ENCODE measurements at regions not wholly inside any gene's neighbourhood (a gene's known extent, or its start where the extent isn't known, plus 50 kb on each side); places are given as distances from the start of the nearest gene placed in this dataset.

DNA sequence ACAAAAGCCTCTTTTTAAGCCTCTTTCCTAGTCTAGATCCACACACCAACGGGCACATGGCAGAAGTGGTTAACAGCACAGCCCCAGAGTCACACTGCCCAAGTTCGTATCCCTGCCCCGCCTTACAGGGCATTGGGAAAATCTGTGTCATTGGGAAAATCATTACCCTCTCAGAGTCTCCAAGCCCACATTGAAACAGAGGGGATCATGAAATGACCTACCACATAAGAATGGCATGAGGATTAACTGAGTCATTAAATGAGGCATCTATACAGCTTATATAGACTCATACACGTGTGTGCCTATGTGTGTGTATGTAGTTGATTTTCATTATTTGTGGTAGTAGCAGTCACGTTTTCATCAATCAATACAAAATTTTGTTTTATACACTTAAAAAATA lies 469.0 kb upstream of the POU3F3 start (continued):
- TF ChIP-seq EZH2 (IDR thresholded peaks at IDR 0.05; ENCODE audit: low read depth, unreplicated experiment) = no peak
- TF ChIP-seq STAT1 (IDR thresholded peaks at IDR 0.05; ENCODE audit: unreplicated experiment) = no peak
- TF ChIP-seq ZNF114 (CRISPR knock-in tag; IDR thresholded peaks at IDR 0.05) = no peak
- TF ChIP-seq, protein P1, sequence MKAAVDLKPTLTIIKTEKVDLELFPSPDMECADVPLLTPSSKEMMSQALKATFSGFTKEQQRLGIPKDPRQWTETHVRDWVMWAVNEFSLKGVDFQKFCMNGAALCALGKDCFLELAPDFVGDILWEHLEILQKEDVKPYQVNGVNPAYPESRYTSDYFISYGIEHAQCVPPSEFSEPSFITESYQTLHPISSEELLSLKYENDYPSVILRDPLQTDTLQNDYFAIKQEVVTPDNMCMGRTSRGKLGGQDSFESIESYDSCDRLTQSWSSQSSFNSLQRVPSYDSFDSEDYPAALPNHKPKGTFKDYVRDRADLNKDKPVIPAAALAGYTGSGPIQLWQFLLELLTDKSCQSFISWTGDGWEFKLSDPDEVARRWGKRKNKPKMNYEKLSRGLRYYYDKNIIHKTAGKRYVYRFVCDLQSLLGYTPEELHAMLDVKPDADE (IDR thresholded peaks at IDR 0.05) = no peak
- TF ChIP-seq, protein P2, sequence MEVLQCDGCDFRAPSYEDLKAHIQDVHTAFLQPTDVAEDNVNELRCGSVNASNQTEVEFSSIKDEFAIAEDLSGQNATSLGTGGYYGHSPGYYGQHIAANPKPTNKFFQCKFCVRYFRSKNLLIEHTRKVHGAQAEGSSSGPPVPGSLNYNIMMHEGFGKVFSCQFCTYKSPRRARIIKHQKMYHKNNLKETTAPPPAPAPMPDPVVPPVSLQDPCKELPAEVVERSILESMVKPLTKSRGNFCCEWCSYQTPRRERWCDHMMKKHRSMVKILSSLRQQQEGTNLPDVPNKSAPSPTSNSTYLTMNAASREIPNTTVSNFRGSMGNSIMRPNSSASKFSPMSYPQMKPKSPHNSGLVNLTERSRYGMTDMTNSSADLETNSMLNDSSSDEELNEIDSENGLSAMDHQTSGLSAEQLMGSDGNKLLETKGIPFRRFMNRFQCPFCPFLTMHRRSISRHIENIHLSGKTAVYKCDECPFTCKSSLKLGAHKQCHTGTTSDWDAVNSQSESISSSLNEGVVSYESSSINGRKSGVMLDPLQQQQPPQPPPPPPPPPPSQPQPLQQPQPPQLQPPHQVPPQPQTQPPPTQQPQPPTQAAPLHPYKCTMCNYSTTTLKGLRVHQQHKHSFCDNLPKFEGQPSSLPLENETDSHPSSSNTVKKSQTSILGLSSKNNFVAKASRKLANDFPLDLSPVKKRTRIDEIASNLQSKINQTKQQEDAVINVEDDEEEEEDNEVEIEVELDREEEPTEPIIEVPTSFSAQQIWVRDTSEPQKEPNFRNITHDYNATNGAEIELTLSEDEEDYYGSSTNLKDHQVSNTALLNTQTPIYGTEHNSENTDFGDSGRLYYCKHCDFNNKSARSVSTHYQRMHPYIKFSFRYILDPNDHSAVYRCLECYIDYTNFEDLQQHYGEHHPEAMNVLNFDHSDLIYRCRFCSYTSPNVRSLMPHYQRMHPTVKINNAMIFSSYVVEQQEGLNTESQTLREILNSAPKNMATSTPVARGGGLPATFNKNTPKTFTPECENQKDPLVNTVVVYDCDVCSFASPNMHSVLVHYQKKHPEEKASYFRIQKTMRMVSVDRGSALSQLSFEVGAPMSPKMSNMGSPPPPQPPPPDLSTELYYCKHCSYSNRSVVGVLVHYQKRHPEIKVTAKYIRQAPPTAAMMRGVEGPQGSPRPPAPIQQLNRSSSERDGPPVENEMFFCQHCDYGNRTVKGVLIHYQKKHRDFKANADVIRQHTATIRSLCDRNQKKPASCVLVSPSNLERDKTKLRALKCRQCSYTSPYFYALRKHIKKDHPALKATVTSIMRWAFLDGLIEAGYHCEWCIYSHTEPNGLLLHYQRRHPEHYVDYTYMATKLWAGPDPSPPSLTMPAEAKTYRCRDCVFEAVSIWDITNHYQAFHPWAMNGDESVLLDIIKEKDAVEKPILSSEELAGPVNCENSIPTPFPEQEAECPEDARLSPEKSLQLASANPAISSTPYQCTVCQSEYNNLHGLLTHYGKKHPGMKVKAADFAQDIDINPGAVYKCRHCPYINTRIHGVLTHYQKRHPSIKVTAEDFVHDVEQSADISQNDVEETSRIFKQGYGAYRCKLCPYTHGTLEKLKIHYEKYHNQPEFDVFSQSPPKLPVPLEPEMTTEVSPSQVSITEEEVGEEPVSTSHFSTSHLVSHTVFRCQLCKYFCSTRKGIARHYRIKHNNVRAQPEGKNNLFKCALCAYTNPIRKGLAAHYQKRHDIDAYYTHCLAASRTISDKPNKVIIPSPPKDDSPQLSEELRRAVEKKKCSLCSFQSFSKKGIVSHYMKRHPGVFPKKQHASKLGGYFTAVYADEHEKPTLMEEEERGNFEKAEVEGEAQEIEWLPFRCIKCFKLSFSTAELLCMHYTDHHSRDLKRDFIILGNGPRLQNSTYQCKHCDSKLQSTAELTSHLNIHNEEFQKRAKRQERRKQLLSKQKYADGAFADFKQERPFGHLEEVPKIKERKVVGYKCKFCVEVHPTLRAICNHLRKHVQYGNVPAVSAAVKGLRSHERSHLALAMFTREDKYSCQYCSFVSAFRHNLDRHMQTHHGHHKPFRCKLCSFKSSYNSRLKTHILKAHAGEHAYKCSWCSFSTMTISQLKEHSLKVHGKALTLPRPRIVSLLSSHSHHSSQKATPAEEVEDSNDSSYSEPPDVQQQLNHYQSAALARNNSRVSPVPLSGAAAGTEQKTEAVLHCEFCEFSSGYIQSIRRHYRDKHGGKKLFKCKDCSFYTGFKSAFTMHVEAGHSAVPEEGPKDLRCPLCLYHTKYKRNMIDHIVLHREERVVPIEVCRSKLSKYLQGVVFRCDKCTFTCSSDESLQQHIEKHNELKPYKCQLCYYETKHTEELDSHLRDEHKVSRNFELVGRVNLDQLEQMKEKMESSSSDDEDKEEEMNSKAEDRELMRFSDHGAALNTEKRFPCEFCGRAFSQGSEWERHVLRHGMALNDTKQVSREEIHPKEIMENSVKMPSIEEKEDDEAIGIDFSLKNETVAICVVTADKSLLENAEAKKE (CRISPR knock-in tag; IDR thresholded peaks at IDR 0.05) = no peak
- TF ChIP-seq ZNF331 (CRISPR knock-in tag; IDR thresholded peaks at IDR 0.05; ENCODE audit: low read depth) = no peak

GRCh38 chr2:104385743-104386142 lies 468.2 kb upstream of the POU3F3 start:
- H3K9me2 ChIP-seq (ENCODE audit: insufficient read depth) = no peaks in the 10 kb centered on the region
- ATAC-seq (no peak), DNase-seq (ENCODE audit: low spot score) (no peak)
- peaks cover 3% of the 10 kb centered on the region; the same call in 2 of the 3 replicates for H3K9me3 Mint-ChIP-seq
- no peaks in the 10 kb centered on the region for H3K27me3 Mint-ChIP-seq (ENCODE audit: insufficient read depth, low read depth, poor library complexity)
- H4K20me1 ChIP-seq (replicated peaks; ENCODE audit: insufficient read depth) = no peaks in the 10 kb centered on the region
- no peak overlapping the region for H2AFZ ChIP-seq
- peaks cover 4% of the 10 kb centered on the region; the same call in 2 of the 3 replicates for H3K4me1 Mint-ChIP-seq
- H3K27me3 ChIP-seq (ENCODE audit: insufficient read depth) = no peaks in the 10 kb centered on the region
- no peak overlapping the region for H3K4me3 Mint-ChIP-seq
- no peaks in the 10 kb centered on the region for H3K36me3 ChIP-seq (ENCODE audit: insufficient read depth)
- TF ChIP-seq CREB1 (CRISPR knock-in tag; IDR thresholded peaks at IDR 0.05; ENCODE audit: low read depth) (no peak), EZH2phosphoT487 (IDR thresholded peaks at IDR 0.05; ENCODE audit: unreplicated experiment) (no peak)
- no peaks in the 10 kb centered on the region for H3K79me2 ChIP-seq (replicated peaks; ENCODE audit: insufficient read depth)
- no peak overlapping the region for H3K4me2 ChIP-seq
- no peaks in the 10 kb centered on the region for H3F3A ChIP-seq (replicated peaks; ENCODE audit: low read depth)
- H3K36me3 Mint-ChIP-seq (ENCODE audit: low read depth) = peaks cover 3% of the 10 kb centered on the region; the same call in 2 of the 3 replicates
- no peaks in the 10 kb centered on the region for H3K4me1 ChIP-seq (ENCODE audit: insufficient read depth)
- H3K27ac ChIP-seq (ENCODE audit: low read depth) = no peak overlapping the region
- no peak overlapping the region for H3K27ac Mint-ChIP-seq
- no peak overlapping the region for H3K4me3 ChIP-seq
